NCI-H82 treated with DMSO at 0.1 percent for 48 hours (cell line): ENCODE measurements at regions not wholly inside any gene's neighbourhood (a gene's known extent, or its start where the extent isn't known, plus 50 kb on each side); places are given as distances from the start of the nearest gene placed in this dataset.

Experiments used
- DNase-seq: peaks from one replicate; lab custom pipeline; 2025; ENCODE audit not compliant: unreplicated experiment; lab: John Stamatoyannopoulos, UW

DNA sequence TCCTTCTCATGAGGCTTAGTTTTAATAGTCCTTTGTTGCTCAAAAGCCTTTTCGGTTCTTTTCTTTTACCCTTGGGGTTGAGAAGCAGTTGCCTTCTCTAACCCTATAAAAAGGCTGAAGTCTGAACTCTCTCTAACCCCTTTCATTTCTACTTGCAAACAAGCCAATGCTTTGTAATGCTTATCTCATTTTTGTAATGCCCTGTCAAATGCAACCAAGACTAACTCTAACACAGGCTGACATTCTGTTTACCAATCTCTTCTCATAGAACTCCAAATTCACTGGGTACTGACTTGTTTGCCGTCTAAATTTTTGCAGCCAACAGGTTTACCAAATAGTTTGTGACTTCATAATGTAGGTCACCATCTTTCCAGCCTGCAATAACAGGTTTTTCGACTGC lies 233.9 kb upstream of the SNX7 start:
- no peak for DNase-seq

DNA sequence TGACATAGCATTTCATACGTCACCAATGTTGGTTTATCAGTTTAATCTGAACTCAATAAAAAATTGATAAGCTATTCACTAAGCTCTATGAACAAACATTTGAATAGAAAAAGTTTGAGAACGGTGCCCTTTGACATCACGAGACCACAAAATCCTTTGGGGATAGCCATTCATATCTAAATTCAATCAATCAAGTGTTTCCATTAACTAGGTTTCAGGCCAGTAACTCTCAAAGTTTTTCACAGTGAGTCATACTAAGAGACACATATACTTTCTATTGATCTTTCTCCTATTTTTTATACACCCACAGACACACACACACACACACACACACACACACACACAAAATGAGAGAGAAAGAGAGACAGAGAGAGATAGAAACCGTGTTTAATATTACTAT lies 235.4 kb upstream of the SNX7 start:
- DNase-seq, result no peak

DNA sequence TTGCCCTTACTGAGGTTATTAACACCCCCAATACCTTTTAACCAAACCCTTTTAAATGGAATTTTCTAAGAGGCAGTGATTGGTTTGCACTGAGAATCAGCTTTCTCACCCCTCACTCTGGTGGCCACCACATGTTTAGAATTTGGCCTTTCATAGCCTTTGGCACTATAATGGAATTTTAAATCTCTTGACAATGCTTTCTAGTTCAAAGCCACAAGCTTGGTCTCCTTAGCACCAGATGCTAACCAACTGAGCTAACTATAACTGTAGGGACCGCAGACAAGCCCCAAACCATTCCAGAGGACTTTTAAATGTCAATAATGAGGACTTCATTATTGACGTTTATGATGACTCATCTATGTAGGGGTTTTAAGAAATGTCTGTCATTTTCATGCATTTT lies 238.7 kb upstream of the SNX7 start:
- DNase-seq, result no peak

DNA sequence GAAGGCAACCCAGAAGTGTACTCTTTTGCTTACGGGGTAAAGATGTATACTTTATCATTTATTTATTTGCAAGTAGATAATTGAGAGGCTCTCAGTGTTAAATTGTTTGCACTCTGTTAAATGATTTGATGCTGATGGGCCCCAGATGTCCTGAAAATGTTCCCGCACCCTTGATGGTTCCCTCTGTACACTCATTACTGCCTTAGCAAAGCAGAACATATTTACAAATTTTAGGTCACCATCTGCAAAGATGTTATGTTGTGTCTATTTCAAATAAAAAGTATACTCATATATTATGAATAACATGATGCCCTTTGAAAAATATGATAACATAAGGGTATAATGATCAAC lies 240.5 kb upstream of the SNX7 start:
- DNase-seq, result no peak

DNA sequence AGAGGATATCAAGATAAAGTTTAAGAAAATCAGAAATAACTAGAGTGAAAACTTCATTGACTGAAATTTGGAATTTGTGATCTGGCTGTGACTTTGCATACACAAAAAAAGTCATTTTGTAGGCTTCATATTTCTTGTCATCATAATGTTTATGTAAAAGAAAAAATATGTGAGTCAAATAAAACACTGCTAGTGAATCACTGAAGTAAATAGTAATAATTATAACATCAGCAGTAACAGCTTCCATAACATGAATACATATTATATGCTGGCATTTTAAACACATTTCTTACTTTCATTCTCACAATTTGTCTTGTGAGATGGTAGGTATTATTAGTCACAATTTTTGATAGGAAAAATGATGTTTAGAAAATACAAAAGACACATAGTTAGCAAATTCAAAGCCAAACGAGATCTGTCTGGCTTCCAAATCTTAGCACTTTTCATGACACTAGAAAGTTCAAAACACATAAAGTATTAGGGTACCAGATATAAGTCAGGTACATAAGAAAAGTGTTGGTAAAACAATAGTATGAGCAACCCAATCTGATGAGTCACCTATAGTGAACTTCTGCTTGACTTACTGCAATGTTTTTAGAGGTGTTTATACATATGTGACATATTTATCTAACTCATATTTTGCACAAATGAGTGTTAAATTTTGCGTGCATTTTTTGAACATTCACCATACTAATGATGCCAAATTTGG lies 241.0 kb upstream of the SNX7 start:
- DNase-seq, result no peak

DNA sequence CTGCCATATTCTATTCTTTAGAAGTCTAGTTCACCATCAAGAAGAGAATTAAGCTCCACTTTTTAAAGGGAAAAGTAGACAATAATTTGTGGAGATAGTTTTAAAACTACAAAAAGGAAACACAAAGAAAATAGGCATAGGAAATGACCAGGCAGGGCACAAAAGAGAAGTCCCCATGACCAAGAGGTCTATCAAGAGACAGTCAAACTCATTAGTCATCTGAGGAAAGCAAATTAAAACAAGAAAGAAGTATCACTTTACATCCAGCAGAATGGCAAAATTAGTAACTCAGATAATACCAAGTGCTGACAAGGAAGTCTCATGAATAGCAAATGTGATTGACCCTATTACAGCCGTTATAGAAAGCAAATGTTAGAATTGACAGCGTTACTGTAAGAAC lies 243.7 kb upstream of the SNX7 start:
- DNase-seq, result no peak

DNA sequence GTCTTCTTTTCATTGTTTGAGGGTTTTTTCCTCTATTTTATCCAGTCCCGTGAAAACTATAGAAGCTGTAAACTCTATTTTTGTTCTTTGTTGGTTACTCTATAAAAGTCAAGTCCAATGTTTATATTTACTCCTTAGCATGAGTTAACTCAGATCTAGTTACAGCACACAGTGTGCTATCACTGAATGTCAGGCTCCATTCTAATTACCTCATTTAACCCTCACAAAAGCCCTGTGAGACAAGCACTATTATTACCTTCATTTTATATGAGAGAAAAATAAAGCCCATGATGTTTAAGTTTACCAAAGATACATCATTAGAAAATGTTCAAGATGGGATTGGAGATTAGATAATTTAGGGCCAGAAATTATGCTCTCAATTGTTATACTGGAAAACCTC lies 251.4 kb upstream of the SNX7 start:
- DNase-seq, result no peak

DNA sequence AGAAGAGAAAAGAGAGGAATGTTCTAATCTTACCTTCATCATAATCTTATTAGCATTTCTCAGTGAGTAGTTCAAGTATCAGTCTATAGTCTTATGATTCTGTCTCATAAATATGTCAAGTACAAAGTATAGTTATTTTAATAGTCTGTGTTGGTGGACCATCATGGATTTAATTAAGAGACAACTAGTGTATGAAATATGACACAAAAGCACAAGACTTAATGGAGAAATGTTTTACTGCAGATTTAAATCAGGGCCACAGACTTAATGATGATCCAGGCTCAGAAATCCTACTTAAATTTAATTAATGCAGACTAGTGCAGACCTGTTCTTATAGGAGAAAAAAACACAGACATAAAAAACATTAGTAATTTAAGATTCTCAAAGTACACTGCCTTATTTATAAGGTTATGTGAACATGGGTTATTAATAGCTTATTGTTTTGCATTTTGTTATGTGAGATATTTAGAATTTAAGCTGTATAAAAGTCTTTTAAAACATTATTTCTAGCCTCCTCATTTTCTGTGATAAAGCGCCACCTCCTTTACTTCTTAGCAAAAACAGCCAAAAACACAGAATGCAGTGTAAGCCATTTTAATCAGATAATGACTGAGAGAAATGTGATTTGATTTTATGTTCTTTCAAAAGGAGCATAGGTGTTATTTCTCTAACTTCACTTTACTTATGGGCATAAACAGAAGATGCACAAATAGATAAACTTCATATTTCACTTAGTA lies 255.0 kb upstream of the SNX7 start:
- DNase-seq, result peak; percentile 88

DNA sequence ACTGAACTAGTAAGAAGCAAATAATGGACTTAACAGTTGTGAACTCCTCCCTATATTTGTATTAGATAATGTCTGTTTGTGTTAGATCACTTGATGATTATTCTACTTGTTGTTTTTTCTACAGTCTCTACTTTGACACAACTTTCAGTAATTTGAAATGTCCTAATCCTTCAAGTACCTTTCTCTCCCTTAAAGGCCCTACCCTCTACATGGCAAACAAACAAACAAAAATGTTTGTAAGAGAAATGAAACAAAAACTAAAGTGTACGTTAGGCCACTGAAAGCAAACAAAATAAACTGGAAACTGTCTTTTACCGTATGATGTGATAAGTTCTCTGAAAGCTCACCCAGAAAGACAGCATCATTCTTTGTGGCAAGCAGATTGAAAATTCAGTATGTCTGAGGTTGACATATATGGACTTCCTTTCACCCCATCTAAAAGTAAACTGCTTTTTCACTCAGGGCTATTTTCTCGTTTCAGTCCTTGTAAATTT lies 255.9 kb upstream of the SNX7 start:
- DNase-seq, result peak; percentile 43

DNA sequence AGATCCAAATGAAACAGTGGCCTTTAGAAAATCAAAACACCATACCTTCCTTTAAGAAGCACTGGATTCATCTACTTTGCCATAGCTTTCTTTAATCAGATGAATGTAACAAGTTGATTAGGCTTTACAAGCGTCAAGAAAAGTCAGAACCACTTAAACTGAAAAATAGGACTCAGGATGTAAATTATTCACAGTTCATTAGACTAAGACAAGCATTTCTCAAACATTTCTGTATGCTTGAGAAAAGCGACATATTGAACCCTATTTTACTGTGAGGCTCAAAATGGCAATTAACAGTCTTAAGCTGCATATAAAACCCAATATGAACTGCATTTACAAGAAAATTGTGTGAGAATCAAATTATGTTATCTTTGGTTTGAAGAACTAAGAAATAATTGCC lies 256.7 kb upstream of the SNX7 start:
- peak; percentile 39 for DNase-seq

DNA sequence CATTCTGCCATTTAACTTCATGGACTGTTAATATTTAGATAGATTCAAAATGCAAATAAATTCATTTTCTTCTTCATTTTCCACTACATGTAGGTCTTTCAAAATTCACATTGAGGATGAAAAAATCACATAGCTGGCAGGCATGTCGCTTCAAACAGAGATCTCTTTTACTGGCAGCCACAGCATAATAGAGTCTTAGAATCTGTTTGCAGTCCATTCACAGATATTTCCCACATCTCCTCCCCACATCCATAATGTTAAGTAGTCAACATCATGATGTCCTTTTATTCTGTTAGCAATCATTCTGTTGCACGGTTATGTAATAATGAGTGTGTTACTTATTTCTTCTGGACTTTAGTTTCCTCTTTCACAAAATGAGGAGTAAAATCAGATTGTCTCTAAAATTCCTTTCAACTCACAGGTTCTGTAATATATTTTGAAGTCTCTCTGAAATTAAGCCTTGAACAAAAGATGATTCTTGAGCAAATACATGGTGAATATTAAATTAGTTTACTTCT lies 257.5 kb upstream of the SNX7 start:
- DNase-seq, result no peak

DNA sequence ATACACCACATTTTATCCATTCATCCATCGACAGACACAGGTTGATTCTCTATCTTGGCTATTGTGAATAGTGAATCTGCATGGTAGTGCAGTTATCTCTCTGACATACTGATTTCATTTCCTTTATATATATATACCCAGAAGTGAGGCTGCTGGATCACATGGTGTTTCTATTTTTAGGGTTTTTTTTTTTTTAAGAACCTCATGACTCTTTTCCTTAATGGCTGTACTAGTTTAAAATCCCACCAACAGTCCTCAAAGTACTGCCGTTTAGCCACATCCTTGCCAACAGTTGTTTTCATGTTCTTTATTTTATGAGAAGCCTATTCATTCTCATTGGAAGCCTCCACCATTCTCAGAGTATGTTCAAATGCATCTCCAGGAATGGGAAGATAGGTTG lies 258.7 kb upstream of the SNX7 start:
- no peak for DNase-seq

DNA sequence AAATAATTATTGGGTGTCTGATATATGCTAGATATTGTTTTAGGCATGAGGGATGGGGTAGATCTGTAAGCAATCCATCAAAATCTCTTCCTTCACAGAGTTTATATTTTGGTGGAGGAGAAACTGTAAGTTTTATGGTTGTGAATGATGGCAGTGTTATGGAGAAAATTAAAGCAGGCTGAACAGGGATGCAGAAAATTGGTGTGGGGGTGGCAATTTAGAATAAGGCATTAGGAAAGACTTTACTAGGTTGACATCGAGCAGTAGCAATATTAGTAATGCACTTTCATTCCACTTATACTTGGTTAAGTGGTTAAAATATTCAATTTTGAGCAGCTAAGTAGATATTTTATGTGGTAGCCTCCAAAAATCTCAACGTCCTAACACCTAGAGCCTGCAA lies 261.1 kb upstream of the SNX7 start:
- DNase-seq, result no peak

DNA sequence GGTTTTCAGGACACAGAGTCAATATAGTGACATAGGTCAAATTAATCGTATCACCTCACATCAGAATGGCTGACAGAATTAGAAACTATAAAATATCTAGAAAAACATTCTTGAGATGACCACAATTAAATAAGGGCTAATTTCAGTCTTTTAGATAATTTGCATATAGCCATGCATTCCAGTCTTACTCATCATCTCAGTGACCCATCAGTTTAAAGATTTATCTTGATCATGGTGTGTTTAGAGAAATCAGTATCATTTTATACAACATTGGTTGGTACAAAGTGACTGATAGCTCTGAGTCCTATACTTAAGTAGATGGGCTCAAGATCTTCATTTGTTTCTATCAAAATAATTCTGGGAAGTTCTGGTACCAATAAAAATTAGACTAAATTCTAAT lies 262.3 kb upstream of the SNX7 start:
- DNase-seq, result no peak

DNA sequence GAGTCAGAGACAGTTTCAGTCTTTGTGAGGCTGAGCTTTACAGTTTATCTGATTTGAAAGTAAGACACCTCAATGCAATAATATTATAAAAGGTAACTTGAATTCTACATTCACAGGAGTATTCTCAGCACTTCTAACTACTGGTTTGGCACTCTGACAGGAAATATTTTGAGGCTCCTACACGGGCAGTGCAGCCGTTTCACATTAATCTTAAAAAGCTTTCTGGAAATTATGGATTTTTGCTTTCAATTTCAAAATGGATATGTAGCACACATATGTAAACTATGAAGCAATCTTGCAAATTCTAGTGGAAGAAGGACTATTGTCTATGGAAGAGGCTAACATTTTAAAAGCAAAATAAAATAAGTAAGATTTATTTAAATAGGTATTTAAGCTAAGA lies 262.9 kb upstream of the SNX7 start:
- DNase-seq, result no peak

DNA sequence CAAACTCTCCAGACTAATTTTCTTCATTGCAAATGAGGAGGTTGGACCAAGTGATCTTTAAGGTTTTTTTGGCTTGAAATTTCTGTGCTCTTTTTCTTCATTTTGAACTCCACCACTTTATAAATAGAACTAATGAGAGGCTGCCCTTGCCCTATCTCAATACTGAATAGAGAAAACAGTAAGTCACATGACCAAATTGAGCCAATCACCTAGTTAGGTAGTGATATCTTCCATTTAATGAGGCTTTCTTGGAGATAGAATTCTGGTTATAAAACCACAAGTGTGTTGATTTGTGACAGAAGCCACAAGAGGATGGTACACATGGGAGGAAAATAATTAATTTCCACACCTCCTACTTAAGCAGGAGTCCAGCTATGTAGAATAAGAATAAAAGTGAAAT lies 263.4 kb upstream of the SNX7 start:
- no peak for DNase-seq

DNA sequence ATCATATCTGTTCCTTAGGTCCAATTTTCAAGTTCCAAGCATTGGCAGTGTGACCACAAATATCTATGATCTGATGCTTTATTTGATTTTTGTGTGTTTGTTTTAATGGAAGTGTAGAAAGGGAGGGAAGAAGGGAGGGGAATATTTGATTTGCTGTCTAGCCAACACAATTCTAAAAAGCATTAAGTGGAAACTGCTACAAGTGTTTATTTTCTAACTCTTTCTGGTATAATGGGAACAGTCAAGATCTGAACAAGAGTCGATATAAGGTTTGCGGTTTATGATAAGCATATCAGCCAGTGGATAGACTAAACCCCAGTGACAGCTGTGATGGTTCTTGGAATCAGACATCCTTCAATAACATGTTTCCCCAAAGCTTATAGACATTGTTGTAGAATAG lies 267.8 kb upstream of the SNX7 start:
- DNase-seq, result no peak

DNA sequence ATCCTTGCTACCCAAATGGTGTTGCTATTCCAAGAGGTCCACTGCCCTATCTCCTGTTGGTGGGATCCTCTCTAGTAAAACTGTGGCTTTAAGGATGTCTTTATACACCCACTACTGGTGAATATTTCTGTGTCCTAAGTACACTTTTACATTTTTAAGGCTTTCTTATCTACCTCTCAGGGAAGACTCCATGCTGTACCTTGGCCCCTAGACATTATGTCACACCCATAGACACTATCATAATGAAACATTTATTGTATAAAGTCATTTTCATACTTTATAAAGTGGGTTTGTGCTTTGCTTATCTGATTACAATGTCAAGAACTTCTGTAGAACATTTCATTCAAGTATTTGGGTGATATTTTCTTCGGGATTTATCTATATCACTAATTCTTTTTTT lies 270.3 kb upstream of the SNX7 start:
- DNase-seq, result no peak

DNA sequence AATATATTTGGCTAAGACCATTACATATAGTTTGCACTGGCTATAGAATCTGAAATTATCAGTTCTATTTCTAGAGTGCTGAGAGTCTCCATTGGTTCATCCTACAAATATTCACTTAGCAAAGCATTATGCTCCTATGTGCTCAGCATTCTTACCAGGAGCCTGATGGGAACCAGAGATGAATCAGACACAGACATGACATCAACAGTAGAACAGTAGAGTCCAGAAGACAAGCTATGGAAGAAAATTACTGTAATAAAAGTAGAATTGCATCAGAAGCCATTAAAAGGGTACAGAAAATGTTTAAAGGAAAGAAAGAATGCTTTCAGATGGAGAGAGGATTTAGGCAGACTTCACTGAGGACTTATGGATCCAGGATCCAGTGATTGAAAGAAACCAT lies 271.7 kb upstream of the SNX7 start:
- DNase-seq, result no peak

DNA sequence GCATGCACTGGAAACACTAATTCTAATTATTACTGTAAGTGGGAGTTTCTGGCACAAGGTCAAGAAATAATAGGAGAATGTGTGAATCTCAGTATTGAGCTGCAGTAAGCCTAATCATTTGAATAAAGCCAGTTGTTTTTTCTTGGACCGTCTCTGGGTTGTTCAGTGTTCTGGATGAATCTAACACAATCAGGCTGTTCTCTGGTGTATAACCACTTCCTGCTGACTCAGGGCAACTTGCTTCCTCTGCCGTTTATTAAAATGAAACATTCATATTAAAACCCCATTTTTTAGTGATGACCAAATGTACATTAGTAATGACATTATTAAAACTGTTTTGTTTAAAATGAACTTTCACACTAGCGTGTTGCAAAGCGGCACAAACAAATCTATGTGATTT lies 273.1 kb upstream of the SNX7 start:
- no peak for DNase-seq

DNA sequence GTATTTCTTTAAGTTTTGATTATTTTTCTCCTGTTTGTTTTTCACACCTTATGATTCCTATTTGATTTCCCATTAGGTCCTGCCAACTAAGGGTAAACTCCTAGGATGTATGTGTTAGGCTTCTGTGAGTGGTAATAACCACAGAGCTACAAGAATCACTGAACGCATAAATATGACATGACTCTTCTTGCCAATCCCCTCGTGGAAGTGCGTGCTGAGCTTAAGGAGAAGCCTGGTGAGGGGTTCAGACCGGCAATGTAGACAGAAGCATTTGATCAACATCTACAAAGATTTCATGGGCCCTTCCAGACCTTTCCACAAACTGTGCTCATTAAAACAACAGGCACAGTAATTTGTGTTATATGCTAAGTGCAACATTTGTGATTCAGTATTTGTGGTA lies 273.8 kb upstream of the SNX7 start:
- no peak for DNase-seq

DNA sequence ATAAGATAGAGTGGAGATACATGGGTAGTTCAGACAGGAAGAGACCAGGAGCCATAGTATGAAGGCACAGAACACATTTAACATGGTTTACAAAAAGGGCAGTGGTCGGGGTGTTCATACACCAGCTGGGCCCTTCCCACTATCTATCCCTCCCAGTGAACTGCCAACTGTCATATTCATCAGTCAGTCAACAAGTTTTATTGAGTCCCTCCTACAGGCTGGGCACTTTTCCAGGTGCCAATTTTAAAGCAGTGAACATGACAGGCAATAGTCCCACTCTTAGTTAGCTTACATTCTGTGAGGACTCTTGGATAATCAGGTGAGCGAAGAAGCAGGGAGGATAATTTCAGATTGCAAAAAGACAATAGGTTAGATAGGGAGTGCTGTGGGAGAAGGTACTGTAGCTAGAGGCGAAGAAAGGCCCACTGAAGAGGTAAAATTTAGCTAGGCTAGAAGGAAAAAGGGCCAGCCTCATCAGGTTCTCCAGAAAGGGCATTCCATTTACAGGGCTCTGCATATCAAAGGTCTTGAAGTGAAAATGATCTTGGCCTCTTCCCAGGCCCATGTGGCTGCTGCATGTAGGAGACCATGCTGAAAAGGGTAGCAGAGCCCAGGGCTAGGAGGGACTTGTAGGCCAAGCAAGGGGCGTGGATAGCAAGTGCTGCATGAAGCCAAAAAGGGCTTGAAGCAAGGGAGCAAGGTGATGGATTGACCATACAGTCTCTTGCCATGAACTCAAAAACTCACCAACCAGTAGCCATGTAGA lies 274.7 kb upstream of the SNX7 start:
- DNase-seq, result no peak
